ENCODE measurements at regions not wholly inside any gene's neighbourhood (a gene's known extent, or its start where the extent isn't known, plus 50 kb on each side); places are given as distances from the start of the nearest gene placed in this dataset.

GRCh38 chr10:46171661-46172060, 115.1 kb upstream of the ANTXRL start (continued):
- TF ChIP-seq CTBP2 (IDR thresholded peaks at IDR 0.05; ENCODE audit: borderline replicate concordance, insufficient read depth, insufficient read length, low read length), result no peak
- TF ChIP-seq SP4 (IDR thresholded peaks at IDR 0.05; ENCODE audit: low read length), result no peak
- no peak for TF ChIP-seq RFX5 (IDR thresholded peaks at IDR 0.05; ENCODE audit: borderline replicate concordance, low read depth, low read length)
- no peak for TF ChIP-seq ZNF274 (IDR thresholded peaks at IDR 0.05; ENCODE audit: borderline replicate concordance, extremely low read depth, low read length)
